ELF-1 (cell line): ENCODE measurements at regions not wholly inside any gene's neighbourhood (a gene's known extent, or its start where the extent isn't known, plus 50 kb on each side); places are given as distances from the start of the nearest gene placed in this dataset.

Experiments used
- DNase-seq: peaks from one replicate; pipeline ENCODE4 v3.0.0-alpha.2; 2016; ENCODE audit warnings: low read depth, low spot score

GRCh38 chr11:70843906-70844305 lies 408.5 kb downstream of the SHANK2 start:
- no peak for DNase-seq

GRCh38 chr11:70844387-70844786 lies 408.0 kb downstream of the SHANK2 start:
- no peak for DNase-seq

GRCh38 chr11:70845591-70846041 lies 406.8 kb downstream of the SHANK2 start:
- no peak for DNase-seq

- no peak for DNase-seq
These were observed 405.4 kb downstream of the SHANK2 start for GRCh38 chr11:70846781-70847655.

GRCh38 chr11:70848243-70848750 lies 404.1 kb downstream of the SHANK2 start:
- DNase-seq, result no peak

GRCh38 chr11:70849031-70849430 lies 403.3 kb downstream of the SHANK2 start:
- no peak for DNase-seq

GRCh38 chr11:70851308-70851707 lies 401.1 kb downstream of the SHANK2 start:
- no peak for DNase-seq

- DNase-seq, result no peak
These were observed 400.5 kb downstream of the SHANK2 start for GRCh38 chr11:70851907-70852306.

- no peak for DNase-seq
These were observed 399.2 kb downstream of the SHANK2 start for GRCh38 chr11:70853068-70853769.

GRCh38 chr11:70853770-70854108 lies 398.6 kb downstream of the SHANK2 start:
- no peak for DNase-seq

- no peak for DNase-seq
These were observed 398.2 kb downstream of the SHANK2 start for GRCh38 chr11:70854201-70854600.

- no peak for DNase-seq
These were observed 397.3 kb downstream of the SHANK2 start for GRCh38 chr11:70854901-70855556.

GRCh38 chr11:70857894-70858293 lies 394.5 kb downstream of the SHANK2 start:
- no peak for DNase-seq

GRCh38 chr11:70859180-70859579 lies 393.2 kb downstream of the SHANK2 start:
- DNase-seq, result no peak

- peak; percentile 12 for DNase-seq
These were observed 391.5 kb downstream of the SHANK2 start for GRCh38 chr11:70860888-70861287.

GRCh38 chr11:70861559-70861958 lies 390.8 kb downstream of the SHANK2 start:
- DNase-seq, result no peak

GRCh38 chr11:70862093-70862492 lies 390.3 kb downstream of the SHANK2 start:
- peak; percentile 13 for DNase-seq

GRCh38 chr11:70863186-70863585 lies 389.2 kb downstream of the SHANK2 start:
- no peak for DNase-seq

- no peak for DNase-seq
These were observed 388.4 kb downstream of the SHANK2 start for GRCh38 chr11:70863993-70864392.

GRCh38 chr11:70865356-70865755 lies 387.0 kb downstream of the SHANK2 start:
- no peak for DNase-seq

- peak; percentile 55 for DNase-seq
These were observed 385.5 kb downstream of the SHANK2 start for GRCh38 chr11:70866834-70867233.
